Fibroblast of skin of abdomen (primary cell): ENCODE measurements at regions not wholly inside any gene's neighbourhood (a gene's known extent, or its start where the extent isn't known, plus 50 kb on each side); places are given as distances from the start of the nearest gene placed in this dataset.
A peak's percentile ranks its signal among the peaks of the same experiment; 100 is the strongest.
"Not testable (repeated sequence)": the region's sequence is repeated elsewhere in the genome, so short reads cannot be mapped to it uniquely, and the experiment has no call there.

Experiments
- DNase-seq: peaks from one replicate; pipeline ENCODE4 v3.0.0-alpha.2; 2013

- peak; percentile 47 for DNase-seq
Observed at GRCh38 chr16:59463776-59464175, 729.7 kb upstream of the GOT2 start.

DNA sequence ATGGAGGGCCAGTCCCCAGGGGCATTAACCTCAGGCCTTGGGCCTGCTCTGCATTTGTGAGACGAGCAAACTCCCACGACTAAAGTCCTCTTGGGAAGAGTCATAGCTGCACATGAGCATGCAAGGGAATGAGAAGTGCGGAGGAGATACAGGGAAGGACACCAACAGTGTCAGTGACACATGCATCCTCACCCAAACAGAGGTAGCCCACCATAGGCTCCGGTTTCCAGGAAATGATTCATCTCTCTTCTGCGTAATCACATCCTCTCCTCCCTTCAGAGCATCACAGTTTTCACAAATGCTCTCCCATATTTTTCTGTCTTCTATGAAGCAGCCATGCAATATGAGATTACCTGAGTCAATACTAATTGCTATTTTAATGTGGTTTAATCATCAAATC lies 725.7 kb upstream of the GOT2 start:
- DNase-seq, result peak; percentile 5

DNA sequence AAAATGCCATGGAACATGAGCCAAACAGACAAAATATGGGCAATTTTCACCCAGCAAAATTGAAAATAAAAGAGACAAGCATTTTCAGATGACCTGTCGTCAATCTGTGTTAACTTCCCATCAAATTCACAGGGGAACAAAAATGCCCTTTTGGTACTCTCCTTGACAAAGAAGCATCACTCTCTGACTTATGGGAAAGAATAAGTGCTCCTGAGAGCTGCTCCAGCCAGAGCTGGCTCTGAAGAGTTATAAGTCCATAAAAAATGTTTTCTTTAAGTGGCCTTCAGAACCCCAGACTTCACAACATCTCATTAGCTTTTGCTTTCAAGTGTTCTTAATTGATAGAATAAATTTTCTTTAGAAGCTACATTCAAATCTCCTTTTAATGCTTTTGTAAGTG lies 721.4 kb upstream of the GOT2 start:
- DNase-seq, result no peak

DNA sequence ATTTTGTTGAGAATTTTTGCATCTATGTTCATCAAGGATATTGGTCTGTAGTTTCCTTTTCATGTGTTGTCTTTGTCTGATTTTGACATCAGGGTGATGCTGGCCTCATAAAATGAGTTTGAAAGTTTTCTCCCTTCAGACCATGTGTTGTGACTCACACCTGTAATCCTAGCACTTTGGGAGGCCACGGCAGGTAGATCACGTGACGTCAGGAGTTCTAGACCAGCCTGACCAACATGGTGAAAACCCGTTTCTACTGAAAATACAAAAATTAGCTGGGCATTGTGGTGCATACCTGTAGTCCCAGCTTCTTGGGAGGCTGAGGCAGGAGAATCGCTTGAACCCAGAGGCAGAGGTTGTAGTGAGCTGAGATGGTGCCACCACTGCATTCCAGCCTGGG lies 716.4 kb upstream of the GOT2 start:
- not testable (repeated sequence) for DNase-seq

GRCh38 chr16:59440502-59440901 lies 706.4 kb upstream of the GOT2 start:
- DNase-seq, result no peak

GRCh38 chr16:59432896-59433295 lies 698.8 kb upstream of the GOT2 start:
- DNase-seq, result no peak

GRCh38 chr16:59432276-59432675 lies 698.2 kb upstream of the GOT2 start:
- DNase-seq, result no peak

GRCh38 chr16:59424714-59425273 lies 690.7 kb upstream of the GOT2 start:
- DNase-seq, result no peak

DNA sequence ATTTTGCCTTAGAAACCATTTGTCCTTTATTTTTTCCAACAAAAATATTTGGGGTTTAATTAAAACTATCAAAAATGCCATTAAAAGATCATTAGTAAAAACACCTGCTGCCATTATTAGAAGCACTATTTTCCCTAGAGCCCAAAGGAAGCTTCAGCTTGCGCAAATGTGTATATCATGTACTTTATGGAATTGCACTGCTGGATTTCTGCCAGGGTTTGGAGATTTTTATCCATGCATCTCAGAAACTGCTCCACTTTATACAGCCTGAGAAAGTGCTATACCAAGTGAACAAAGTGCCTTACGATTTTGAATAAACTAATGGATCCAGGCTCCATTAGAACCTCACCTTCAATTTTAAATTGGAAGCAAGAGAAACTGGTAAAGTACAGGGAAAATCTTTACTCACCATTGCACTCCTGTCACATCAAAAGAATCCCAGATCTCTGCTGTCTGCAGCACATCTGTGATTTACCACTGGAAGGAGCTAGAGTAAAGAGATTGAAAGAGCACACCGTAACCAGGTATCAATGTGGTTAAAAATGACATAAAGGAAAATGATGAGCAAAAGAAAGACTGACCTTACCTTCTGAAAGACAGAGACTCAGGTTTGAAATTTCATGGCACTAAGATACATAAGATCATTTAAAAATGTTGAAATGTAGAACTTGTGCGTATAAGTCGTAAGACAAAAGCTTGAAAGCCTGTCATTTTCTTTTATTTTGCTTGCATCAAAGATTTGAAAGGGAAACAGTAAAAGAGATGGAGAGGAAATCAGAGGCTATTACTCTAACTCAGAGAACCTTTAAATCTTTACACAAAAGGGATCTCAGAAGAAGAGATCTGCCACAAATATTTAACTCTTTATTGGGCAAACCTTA lies 678.1 kb upstream of the GOT2 start:
- DNase-seq, result peak; percentile 16

GRCh38 chr16:59410451-59410850 lies 676.3 kb upstream of the GOT2 start:
- DNase-seq, result no peak

- DNase-seq, result no peak
Observed at GRCh38 chr16:59405802-59406201, 671.7 kb upstream of the GOT2 start.

DNA sequence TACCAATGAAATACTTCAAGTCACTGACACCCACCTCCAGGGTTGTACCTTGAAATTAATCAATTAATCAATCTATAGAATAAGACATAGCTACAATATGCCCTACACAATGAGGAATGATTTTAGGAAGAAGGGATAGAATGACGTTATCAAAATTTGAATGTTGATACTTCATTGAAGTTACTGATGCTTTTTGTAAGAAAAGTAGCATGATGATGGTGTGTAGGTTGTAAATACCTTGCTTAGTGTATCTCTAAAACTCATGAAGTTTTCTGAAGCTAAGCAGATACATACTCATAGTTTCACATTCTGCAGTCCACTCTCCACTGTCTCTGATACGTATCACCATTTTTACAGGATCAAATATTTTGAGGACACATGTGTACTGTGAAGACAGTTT lies 670.4 kb upstream of the GOT2 start:
- DNase-seq, result no peak

DNA sequence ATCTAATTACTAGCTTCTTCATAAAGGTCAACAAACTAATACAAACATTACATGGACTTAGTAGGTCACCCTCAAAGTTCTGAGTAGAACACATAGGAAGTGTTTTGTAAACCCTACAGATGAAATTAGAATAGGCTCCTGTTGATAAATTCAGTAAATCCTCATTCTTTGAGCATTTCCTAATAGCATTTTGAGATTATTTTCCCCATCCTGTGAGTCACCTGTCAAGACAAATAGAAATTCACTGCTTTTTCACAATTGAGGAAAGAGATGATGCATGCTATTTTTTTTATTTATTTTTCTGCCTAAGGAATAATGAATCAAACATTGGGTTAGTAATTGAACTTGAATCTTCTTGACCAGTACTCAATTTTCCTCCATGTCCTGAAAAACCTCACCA lies 666.7 kb upstream of the GOT2 start:
- no peak for DNase-seq

GRCh38 chr16:59397638-59398037 lies 663.5 kb upstream of the GOT2 start:
- no peak for DNase-seq

GRCh38 chr16:59394526-59394925 lies 660.4 kb upstream of the GOT2 start:
- DNase-seq, result no peak

- DNase-seq, result no peak
Observed at GRCh38 chr16:59392911-59393310, 658.8 kb upstream of the GOT2 start.

GRCh38 chr16:59391617-59392364 lies 657.7 kb upstream of the GOT2 start:
- DNase-seq, result no peak

- DNase-seq, result peak; percentile 95
Observed at GRCh38 chr16:59385959-59386358, 651.8 kb upstream of the GOT2 start.

DNA sequence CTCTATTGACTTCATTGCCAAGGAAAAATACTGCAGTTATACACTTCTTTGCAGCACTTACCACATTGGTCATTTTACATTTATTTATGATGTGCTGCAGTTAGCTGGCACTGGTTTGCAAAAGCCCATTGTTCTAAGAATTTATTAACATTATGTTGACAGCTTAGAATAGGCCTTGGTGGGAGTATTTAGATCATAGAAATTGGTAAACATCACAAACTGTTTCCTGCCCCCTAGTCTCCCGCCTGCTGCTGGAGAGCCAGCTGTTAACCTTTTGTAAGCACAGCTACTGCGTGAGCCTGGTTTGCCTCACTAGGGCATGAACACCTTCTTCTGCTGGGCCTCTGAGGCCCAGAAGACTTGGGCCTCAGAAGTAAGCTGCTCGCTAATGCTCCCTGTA lies 651.4 kb upstream of the GOT2 start:
- DNase-seq, result no peak

DNA sequence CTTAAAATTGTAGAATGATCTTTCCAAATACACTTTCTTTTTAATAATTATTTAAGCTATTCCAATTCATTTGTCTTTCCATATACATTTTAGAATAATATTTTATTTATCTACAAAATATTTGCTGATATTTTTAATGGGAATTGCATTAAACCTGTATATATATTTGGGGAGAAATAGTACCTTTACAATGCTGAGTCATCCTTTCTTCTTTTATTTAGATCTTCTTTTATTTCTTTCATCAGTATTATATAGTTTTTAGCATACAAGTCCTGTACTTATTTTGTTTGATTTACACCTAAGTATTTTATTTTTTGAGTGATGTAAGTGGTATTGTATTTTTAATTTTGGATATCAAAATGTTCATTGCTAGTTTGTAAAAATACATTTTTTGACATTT lies 639.5 kb upstream of the GOT2 start:
- no peak for DNase-seq

DNA sequence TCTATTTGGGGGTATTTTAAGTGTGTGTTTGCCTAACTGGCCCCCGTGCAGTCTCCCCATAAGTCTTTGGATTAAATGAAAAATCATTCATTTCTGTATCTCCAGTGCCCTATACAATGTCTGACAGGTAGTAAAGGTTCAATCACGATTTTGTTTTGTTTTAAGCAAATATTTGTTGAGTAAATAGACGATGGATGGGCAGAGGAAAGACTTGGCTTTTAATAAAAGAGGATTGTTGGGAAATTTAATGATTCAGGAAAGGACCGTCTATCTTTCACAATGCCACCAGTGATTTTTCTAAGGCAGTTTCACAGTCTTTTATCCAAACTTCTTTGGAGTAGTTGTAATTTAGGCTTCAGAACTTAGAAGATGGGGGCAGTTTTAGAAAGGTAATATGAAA lies 636.6 kb upstream of the GOT2 start:
- no peak for DNase-seq

GRCh38 chr16:59369523-59369922 lies 635.4 kb upstream of the GOT2 start:
- no peak for DNase-seq

DNA sequence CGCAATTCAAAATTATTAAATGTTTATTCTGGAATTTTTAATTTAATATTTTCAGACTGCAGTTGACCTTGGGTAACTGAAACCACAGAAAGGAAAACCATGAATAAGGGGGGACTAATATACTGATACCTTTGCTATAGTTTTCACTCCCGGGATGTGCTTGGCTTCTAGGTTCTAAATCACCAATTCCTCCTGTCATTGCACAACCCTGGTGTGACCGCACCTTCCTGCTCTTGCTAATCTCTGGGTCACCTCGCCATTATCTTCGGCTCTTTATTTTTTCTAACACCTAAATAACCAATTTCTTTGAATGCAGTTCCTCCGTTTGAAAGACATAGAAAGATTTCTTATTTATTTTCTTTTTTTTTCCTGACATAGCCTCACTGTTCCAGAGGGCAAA lies 634.5 kb upstream of the GOT2 start:
- no peak for DNase-seq

DNA sequence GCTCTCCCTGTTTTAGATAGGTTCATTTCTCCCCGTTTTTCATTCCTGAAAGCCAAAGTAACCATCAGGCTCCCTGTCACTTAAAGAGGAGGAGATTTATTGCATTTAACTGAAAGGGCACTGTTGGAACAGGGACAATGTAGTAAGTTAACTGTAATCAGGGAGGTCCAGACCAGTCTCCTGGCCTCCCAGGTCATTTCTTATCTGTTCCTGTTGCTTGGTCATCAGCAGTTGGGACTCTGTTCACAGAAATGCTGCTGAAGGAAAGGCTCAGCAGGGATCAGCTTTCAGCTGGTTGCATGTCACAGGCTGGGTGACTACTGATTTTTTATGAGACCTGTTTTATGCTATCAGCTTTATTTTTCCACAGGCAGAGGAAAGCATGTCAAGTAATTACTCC lies 622.6 kb upstream of the GOT2 start:
- DNase-seq, result no peak
